ENCODE measurements at regions not wholly inside any gene's neighbourhood (a gene's known extent, or its start where the extent isn't known, plus 50 kb on each side); places are given as distances from the start of the nearest gene placed in this dataset.

- TF ChIP-seq, protein P1, sequence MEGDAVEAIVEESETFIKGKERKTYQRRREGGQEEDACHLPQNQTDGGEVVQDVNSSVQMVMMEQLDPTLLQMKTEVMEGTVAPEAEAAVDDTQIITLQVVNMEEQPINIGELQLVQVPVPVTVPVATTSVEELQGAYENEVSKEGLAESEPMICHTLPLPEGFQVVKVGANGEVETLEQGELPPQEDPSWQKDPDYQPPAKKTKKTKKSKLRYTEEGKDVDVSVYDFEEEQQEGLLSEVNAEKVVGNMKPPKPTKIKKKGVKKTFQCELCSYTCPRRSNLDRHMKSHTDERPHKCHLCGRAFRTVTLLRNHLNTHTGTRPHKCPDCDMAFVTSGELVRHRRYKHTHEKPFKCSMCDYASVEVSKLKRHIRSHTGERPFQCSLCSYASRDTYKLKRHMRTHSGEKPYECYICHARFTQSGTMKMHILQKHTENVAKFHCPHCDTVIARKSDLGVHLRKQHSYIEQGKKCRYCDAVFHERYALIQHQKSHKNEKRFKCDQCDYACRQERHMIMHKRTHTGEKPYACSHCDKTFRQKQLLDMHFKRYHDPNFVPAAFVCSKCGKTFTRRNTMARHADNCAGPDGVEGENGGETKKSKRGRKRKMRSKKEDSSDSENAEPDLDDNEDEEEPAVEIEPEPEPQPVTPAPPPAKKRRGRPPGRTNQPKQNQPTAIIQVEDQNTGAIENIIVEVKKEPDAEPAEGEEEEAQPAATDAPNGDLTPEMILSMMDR (IDR thresholded peaks at IDR 0.05; ENCODE audit: low read depth, low read length, poor library complexity, severe bottlenecking), result no peak
- no peak for TF ChIP-seq EZH2phosphoT487 (IDR thresholded peaks at IDR 0.05; ENCODE audit: borderline replicate concordance, low read length)
Measured at GRCh38 chr11:129285402-129285786, 90.3 kb upstream of the BARX2 start.
